H9 (cell line): ENCODE measurements at regions not wholly inside any gene's neighbourhood (a gene's known extent, or its start where the extent isn't known, plus 50 kb on each side); places are given as distances from the start of the nearest gene placed in this dataset.

ENCODE experiments used
- DNase-seq: peaks from one replicate; pipeline ENCODE4 v3.0.0-alpha.2; 2017
- H2AFZ ChIP-seq: one replicate; pipeline ENCODE4 v1.6.1; 2013; ENCODE audit warnings: mild to moderate bottlenecking, low read length, control low read depth, moderate library complexity
- H2AK5ac ChIP-seq: 2 replicates; pipeline ENCODE4 v1.6.1; 2013; ENCODE audit warnings: low read length, control low read depth, mixed read lengths; ENCODE audit not compliant: insufficient read length
- H2BK120ac ChIP-seq: one replicate; pipeline ENCODE4 v1.6.1; 2013; ENCODE audit warnings: low read depth, mild to moderate bottlenecking, low read length, control low read depth, inconsistent platforms; ENCODE audit not compliant: poor library complexity, severe bottlenecking
- H2BK12ac ChIP-seq: 2 replicates; pipeline ENCODE4 v1.6.1; 2013; ENCODE audit warnings: low read length, control low read depth, mixed read lengths, low read depth; ENCODE audit not compliant: insufficient read length
- H2BK15ac ChIP-seq: 2 replicates; pipeline ENCODE4 v1.6.1; 2013; ENCODE audit warnings: low read depth, low read length, control low read depth
- H2BK20ac ChIP-seq: one replicate; pipeline ENCODE4 v1.6.1; 2013; ENCODE audit warnings: low read depth, mild to moderate bottlenecking, low read length, control low read depth, inconsistent platforms; ENCODE audit not compliant: poor library complexity, severe bottlenecking
- H2BK5ac ChIP-seq: 2 replicates; pipeline ENCODE4 v1.6.1; 2013; ENCODE audit warnings: low read length, control low read depth, mixed read lengths; ENCODE audit not compliant: insufficient read length
- H3K14ac ChIP-seq: 2 replicates; pipeline ENCODE4 v1.6.1; 2013; ENCODE audit warnings: low read length, control low read depth; ENCODE audit not compliant: insufficient read depth
- H3K18ac ChIP-seq: 2 replicates; pipeline ENCODE4 v1.6.1; 2013; ENCODE audit warnings: low read depth, mild to moderate bottlenecking, mixed read lengths, low read length, control low read depth; ENCODE audit not compliant: insufficient read length
- H3K23ac ChIP-seq: 2 replicates; pipeline ENCODE4 v1.6.1; 2013; ENCODE audit warnings: low read length, control low read depth, mixed read lengths, low read depth; ENCODE audit not compliant: insufficient read length
- H3K23me2 ChIP-seq: 2 replicates; pipeline ENCODE4 v1.6.1; 2013; ENCODE audit warnings: low read depth, mild to moderate bottlenecking, mixed read lengths, low read length, control low read depth; ENCODE audit not compliant: insufficient read length, poor library complexity, severe bottlenecking
- H3K27ac ChIP-seq: 2 replicates; pipeline ENCODE4 v1.5.1; 2013; ENCODE audit warnings: low read length, control low read depth, mixed read lengths, low read depth; ENCODE audit not compliant: insufficient read length
- H3K27me3 ChIP-seq: 2 replicates; pipeline ENCODE4 v1.6.1; 2013; ENCODE audit warnings: low read length, control low read depth, inconsistent platforms; ENCODE audit not compliant: insufficient read depth
- H3K4ac ChIP-seq: 2 replicates; pipeline ENCODE4 v1.6.1; 2013; ENCODE audit warnings: low read depth, mild to moderate bottlenecking, control low read depth, inconsistent platforms, low read length, moderate library complexity
- H3K4me1 ChIP-seq: 2 replicates; pipeline ENCODE4 v1.6.1; 2013; ENCODE audit warnings: low read length, control low read depth, inconsistent platforms; ENCODE audit not compliant: insufficient read depth
- H3K4me2 ChIP-seq: 2 replicates; pipeline ENCODE4 v1.6.1; 2013; ENCODE audit warnings: low read length, control low read depth, mixed read lengths; ENCODE audit not compliant: insufficient read length, insufficient read depth
- H3K56ac ChIP-seq: 2 replicates; pipeline ENCODE4 v1.6.1; 2013; ENCODE audit warnings: low read depth, mild to moderate bottlenecking, mixed read lengths, low read length, control low read depth; ENCODE audit not compliant: insufficient read length
- H3K79me1 ChIP-seq: 2 replicates; pipeline ENCODE4 v1.6.1; 2013; ENCODE audit warnings: low read depth, mild to moderate bottlenecking, moderate library complexity, low read length, control low read depth, inconsistent platforms; ENCODE audit not compliant: insufficient read depth, poor library complexity, severe bottlenecking
- H3K79me2 ChIP-seq: 2 replicates; pipeline ENCODE4 v1.6.1; 2013; ENCODE audit warnings: low read length, control low read depth, inconsistent platforms; ENCODE audit not compliant: insufficient read depth
- H3K9ac ChIP-seq: 2 replicates; pipeline ENCODE4 v1.6.1; 2013; ENCODE audit warnings: low read length, control low read depth, mixed read lengths; ENCODE audit not compliant: insufficient read length; ENCODE audit errors: extremely low read depth
- H3K9me3 ChIP-seq: one replicate; pipeline ENCODE4 v1.6.1; 2013; ENCODE audit warnings: low read depth, low read length, inconsistent platforms; ENCODE audit not compliant: control insufficient read depth
- H3T11ph ChIP-seq: one replicate; pipeline ENCODE4 v1.6.1; 2013; ENCODE audit warnings: mild to moderate bottlenecking, low read length, control low read depth, inconsistent platforms
- H4K20me1 ChIP-seq: one replicate; pipeline ENCODE4 v1.6.1; 2013; ENCODE audit not compliant: control insufficient read depth, insufficient read length, insufficient read depth
- H4K5ac ChIP-seq: 2 replicates; pipeline ENCODE4 v1.6.1; 2013; ENCODE audit warnings: low read depth, mild to moderate bottlenecking, mixed read lengths, low read length, control low read depth; ENCODE audit not compliant: insufficient read length
- H4K8ac ChIP-seq: replicated peaks from 2 replicates; pipeline ENCODE4 v1.6.1; 2013; ENCODE audit warnings: low read length, control low read depth, mixed read lengths, low read depth; ENCODE audit not compliant: insufficient read length
- H4K91ac ChIP-seq: 2 replicates; pipeline ENCODE4 v1.6.1; 2013; ENCODE audit warnings: low read depth, mild to moderate bottlenecking, moderate library complexity, mixed read lengths, low read length, control low read depth; ENCODE audit not compliant: insufficient read length
- H3K27ac Mint-ChIP-seq, 3 experiments: 2 replicates in 2 of 3; 3 replicates in 1 of 3; pipeline ENCODE4 v1.8.0; 2020 to 2021; ENCODE audit warnings: mixed read lengths in 3 of 3, mild to moderate bottlenecking in 1 of 3, moderate library complexity in 1 of 3
- H3K27me3 Mint-ChIP-seq: 2 replicates; pipeline ENCODE4 v1.8.0; 2021; ENCODE audit warnings: low read depth, mild to moderate bottlenecking, moderate library complexity, mixed read lengths
- H3K36me3 Mint-ChIP-seq, 3 experiments: 2 replicates in 2 of 3; 3 replicates in 1 of 3; pipeline ENCODE4 v1.8.0; 2020 to 2021; ENCODE audit warnings: low read depth in 3 of 3, mixed read lengths in 3 of 3; ENCODE audit not compliant: insufficient read depth in 1 of 3
- H3K4me1 Mint-ChIP-seq, 2 experiments: 2 replicates each; pipeline ENCODE4 v1.8.0; 2020; ENCODE audit warnings: mixed read lengths in 2 of 2
- H3K4me3 Mint-ChIP-seq, 2 experiments: 2 replicates in 1 of 2; 3 replicates in 1 of 2; pipeline ENCODE4 v1.8.0; 2020 to 2021; ENCODE audit warnings: mild to moderate bottlenecking in 2 of 2, mixed read lengths in 2 of 2, moderate library complexity in 1 of 2
- H3K9me3 Mint-ChIP-seq, 2 experiments: 2 replicates in 1 of 2; 3 replicates in 1 of 2; pipeline ENCODE4 v1.8.0; 2020; ENCODE audit warnings: mild to moderate bottlenecking in 2 of 2, mixed read lengths in 2 of 2, moderate library complexity in 1 of 2
- WGBS: extraction: QIAGEN DNeasy Blood & Tissue Kit; methylation state at CpG from one replicate; pipeline ENCODE4 v1.1.7; 2013; ENCODE audit warnings: missing lambda C conversion rate, low lambda C conversion rate, mixed read lengths; ENCODE audit not compliant: insufficient read length; ENCODE audit errors: extremely low coverage; 5-methylcytosine and 5-hydroxymethylcytosine counted together
- TF ChIP-seq, protein P1 (sequence below): fragments of 200-600 bp; sonication (generic); conservative IDR thresholded peaks from 3 replicates; pipeline ENCODE4 v1.8.0; 2021; ENCODE audit warnings: antibody characterized with exemption, mild to moderate bottlenecking

GRCh38 chr5:33115467-33115866, 325.3 kb upstream of the TARS1 start:
- Histone ChIP-seq H3K18ac (no peak overlapping the region), H3T11ph (no peak overlapping the region), H3K4me2 (no peak overlapping the region), H3K9me3 (no peaks in the 10 kb centered on the region), H4K8ac (no peak overlapping the region), H3K9ac (no peak overlapping the region), H2AK5ac (no peak overlapping the region), H3K56ac (no peak overlapping the region), H2BK15ac (no peak overlapping the region), H2AFZ (no peak overlapping the region), H2BK120ac (no peak overlapping the region), H3K27ac (no peak overlapping the region), H3K4me1 (no peaks in the 10 kb centered on the region), H4K20me1 (no peaks in the 10 kb centered on the region), H3K4ac (no peak overlapping the region), H4K5ac (no peak overlapping the region), H3K79me1 (no peaks in the 10 kb centered on the region), H3K23ac (no peak overlapping the region), H3K14ac (no peak overlapping the region), H4K91ac (no peak overlapping the region), H2BK5ac (no peak overlapping the region), H2BK20ac (no peak overlapping the region), H2BK12ac (no peak overlapping the region), H3K79me2 (no peaks in the 10 kb centered on the region), H3K27me3 (no peaks in the 10 kb centered on the region), H3K23me2 (no peaks in the 10 kb centered on the region)
- Mint-ChIP-seq H3K27ac (no peak overlapping the region), H3K4me3 (no peak overlapping the region), H3K36me3 (peaks cover 0 to 3% (median 0%) of the 10 kb centered on the region in 3 experiments; a peak in 2 of 7 replicates), H3K9me3 (peaks cover 4 to 8% of the 10 kb centered on the region in 2 experiments; a peak in 2 of 5 replicates), H3K4me1 (no peaks in the 10 kb centered on the region), H3K27me3 (no peaks in the 10 kb centered on the region)
- no CpG with 5 or more reads among the region's 4 CpGs for WGBS
- DNase-seq, result no peak
- TF ChIP-seq, protein P1, sequence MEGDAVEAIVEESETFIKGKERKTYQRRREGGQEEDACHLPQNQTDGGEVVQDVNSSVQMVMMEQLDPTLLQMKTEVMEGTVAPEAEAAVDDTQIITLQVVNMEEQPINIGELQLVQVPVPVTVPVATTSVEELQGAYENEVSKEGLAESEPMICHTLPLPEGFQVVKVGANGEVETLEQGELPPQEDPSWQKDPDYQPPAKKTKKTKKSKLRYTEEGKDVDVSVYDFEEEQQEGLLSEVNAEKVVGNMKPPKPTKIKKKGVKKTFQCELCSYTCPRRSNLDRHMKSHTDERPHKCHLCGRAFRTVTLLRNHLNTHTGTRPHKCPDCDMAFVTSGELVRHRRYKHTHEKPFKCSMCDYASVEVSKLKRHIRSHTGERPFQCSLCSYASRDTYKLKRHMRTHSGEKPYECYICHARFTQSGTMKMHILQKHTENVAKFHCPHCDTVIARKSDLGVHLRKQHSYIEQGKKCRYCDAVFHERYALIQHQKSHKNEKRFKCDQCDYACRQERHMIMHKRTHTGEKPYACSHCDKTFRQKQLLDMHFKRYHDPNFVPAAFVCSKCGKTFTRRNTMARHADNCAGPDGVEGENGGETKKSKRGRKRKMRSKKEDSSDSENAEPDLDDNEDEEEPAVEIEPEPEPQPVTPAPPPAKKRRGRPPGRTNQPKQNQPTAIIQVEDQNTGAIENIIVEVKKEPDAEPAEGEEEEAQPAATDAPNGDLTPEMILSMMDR, result no peak
